NCI-H226 (cell line): ENCODE measurements at regions not wholly inside any gene's neighbourhood (a gene's known extent, or its start where the extent isn't known, plus 50 kb on each side); places are given as distances from the start of the nearest gene placed in this dataset.
"Not testable (repeated sequence)": the region's sequence is repeated elsewhere in the genome, so short reads cannot be mapped to it uniquely, and the experiment has no call there.

Source experiments
- DNase-seq: peaks from one replicate; pipeline ENCODE4 v3.0.0-alpha.2; 2015

DNA sequence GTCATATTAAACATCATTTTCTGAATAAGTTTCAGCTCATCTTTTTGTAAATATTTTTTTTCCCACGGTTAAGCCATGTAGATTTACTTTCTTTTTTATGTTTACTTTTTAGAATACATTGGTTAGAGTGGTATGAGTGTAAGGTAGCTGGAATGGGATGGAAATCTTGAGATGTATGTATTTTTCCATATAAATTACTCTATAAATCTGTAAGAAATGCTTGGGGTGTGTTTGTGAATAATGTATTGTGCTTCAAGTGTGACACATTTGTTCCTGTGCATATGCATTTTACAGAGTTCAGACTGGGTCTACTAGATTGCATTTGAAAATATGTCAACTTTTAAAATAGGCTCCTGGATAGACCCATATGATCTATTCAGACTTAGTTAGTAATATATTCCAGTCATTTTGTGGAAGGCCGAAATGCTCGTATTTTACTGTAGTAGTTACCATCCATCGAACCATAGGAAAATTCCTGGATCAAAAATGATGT is 756.8 kb downstream of the RAPGEF2 start:
- no peak for DNase-seq

DNA sequence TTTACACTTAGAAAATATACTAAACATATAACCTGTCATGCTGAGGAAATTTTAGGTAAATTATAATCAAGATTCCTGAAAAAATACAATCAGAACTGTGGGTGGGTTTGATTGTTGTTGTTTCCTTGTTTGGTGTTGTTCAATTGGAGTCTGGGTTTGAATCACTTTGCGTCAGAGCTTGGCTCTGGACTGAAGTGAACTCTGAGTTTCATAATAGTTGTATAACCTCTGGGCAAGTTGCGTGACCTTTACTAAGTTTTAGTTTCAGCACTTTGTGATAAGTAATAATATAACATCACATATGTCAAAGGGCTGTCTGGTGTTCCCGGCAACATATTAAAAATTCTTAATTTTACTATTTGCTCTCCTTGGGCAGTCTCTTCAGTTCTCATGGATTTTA is 758.1 kb downstream of the RAPGEF2 start:
- no peak for DNase-seq

DNA sequence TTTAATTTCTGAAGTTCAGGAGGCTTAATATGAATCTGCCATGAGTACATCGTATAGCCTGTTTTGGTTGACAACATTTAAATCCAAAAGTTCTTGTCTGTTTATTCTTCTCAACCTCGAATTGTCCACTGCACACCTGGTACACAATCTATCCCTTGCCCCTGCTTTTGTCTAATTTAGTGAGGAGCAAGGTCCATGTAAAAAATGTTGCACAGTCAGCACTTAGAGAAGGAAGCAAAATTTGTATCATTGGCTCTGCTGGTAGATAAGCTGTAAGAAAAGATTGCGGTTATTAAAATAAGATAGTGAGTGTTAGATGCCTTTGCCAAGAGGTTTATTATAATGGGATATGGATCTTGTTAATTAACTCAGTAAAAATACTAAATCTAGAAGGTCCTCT is 761.5 kb downstream of the RAPGEF2 start:
- DNase-seq = no peak

DNA sequence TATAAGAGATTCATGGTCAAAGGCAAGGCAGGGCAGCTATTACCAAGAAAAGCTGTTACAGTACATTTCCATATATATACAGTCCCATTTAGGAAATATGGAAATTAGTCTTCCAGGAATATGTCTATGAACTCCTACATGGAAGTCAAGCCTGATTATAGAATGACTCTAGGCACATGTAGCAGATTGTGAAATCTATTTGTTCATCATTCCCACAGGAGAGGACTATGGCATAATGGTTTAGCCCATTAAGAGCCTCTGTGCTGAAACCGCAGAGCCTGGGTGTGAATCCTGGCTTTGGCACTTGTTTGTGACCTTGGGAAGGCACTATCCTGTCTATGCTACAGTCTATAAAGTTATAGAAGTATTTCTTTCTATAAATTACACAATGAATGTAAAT is 764.8 kb downstream of the RAPGEF2 start:
- DNase-seq = no peak

DNA sequence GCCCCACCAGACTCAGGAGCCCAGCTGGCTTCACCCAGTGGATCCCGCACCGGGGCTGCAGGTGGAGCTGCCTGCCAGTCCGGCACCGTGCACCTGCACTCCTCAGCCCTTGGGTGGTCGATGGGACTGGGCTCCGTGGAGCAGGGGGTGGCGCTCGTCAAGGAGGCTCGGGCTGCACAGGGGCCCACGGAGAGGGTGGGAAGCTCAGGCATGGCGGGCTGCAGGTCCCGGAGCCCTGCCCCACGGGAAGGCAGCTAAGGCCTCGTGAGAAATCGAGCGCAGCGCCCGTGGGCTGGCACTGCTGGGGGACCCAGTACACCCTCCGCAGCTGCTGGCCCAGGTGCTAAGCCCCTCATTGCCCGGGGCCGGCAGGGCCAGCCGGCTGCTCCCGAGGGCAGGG is 766.1 kb downstream of the RAPGEF2 start:
- DNase-seq = not testable (repeated sequence)

DNA sequence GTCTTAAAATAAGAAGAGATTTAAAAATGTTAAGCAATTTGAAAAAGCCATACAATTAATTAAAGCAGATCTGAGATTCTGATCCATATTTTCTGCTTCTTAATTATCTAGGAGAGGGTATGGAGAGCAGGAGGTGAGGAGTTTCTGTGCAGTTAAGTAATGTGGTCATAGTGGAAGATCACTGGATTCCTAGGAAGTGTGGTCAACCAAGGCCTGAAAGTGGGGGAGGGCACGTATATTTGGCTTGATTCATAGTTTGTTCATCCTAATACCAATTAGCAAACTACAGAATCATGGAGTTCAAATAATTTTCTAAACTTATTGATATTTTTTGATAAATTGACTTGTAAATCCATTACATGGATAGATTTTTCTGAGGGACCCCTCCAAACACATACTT is 768.3 kb downstream of the RAPGEF2 start:
- no peak for DNase-seq

DNA sequence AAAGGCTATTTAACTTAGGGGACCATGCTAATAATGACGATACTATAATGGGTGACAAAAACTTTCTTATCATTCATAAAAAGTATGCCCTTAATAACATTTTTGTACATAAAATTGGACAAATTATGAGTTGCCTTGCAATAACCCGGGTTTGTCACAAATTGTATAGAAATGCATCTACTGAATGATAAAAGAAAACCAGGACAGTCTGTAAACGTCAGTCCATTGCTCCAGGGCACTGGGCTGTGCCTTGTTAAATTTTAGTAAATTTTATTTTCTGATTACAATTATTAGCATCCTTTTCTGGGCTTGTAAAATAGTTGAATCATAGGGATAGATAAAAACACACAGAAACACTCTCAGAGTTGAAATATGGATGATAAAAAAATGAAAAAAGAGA is 778.3 kb downstream of the RAPGEF2 start:
- DNase-seq = no peak

DNA sequence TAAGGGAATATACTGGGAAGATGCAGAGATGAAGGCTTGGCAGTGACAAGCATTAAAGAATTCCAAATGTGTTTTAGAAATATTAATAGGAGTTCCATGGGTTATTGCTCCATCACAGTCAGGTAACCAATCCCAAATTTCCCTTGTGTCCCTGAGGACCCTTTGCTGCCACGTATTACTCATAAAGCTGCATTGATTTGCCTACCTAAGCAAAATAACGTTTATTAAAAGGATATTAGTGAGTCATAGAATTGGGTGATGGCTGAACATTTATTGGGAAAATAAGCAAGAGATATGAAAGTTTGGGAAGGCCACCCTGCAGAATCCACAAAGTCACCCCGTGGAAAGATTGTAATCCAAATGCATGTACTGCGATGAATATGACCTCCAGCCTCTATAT is 782.1 kb downstream of the RAPGEF2 start:
- no peak for DNase-seq

DNA sequence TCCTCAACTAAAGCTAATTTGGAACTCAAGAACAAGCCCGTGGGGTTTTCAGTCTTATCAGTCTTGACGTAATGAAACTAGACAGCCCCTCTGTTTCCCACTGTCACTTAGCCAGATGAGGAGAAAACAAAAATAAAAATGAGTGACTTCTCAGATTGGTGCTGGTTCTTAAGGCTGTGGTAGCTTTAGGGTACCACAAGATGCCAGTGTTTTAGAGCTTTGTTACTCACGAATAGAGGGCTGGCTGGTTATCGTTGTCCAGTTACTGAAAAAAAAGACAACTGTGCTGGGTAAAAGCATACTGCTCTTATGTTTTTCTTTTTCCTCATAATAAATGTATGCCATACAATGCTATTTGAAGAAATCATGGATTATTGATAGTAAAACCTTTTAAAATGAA is 796.7 kb downstream of the RAPGEF2 start:
- DNase-seq = no peak

DNA sequence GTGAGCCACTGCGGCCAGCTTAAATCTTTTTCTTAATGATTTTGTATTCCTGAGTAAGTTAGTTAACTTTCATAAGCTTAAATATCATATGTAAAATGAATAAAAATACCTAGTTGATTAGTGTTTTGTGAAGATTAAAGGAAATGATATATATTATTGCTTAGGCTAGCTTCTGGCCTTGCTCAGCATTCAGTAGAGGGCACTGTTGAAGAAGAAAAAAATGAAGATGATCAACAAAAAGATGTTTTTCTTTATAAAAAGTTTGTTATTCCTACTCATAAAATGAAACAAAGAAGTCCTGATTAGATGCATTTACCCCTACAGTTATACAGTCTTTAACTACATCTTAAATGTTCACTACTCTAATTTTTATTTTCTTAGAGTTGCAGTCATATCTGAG is 797.7 kb downstream of the RAPGEF2 start:
- DNase-seq = no peak

DNA sequence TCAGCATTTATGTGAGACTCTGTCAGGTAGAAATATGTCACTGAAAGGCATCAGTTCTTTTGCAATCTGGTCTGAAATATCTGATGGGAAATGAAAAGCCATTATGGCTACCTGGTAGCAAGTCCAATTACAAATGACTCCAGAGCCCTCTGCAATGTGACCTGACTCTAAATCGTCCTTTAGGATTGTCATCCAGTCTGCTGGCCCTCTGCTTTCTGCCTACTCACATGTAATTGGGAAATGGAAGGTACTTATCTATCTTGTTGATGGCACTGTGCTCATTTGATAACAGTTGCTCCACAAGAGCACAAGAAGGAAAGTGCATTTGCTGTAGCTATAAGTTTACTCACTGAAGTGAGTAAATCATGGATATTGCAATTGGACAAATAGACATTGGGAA is 799.8 kb downstream of the RAPGEF2 start:
- DNase-seq = no peak

DNA sequence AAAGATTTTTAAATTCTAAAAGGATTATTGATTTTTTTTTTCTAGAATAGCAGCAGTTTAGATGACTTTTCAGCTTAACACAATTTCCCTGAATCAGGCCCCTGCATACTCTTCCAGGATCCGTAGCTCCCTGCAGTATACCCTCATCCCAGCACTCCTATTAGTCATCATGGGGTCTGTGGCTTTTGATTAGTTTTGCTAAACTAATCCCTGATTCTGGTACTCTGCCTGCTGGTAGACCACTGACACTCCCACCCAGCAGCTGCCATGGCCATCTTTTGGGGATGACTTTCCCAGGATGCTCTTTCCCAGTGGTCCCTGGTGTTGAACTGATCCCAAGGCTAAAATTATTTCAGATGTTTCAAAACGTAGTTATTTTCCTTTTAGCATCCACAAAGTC is 802.0 kb downstream of the RAPGEF2 start:
- DNase-seq = no peak

DNA sequence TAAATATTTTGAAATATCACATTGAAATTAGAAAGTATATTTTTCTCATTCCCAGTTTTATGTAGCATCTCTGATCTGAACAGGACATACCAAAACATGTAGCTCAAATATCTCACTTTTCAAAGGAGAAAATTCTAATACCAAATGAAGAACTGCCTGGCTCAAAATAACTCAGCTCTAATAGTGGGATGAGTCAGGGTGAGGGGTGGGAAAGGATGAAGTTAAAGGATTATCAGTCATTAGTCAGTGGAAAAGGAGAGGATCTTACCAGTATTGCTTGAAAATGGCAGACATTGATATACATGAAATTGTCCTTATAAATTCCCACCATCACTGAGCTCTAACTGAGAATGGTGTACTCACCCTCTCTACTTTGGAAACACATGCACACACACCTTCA is 803.2 kb downstream of the RAPGEF2 start:
- no peak for DNase-seq

DNA sequence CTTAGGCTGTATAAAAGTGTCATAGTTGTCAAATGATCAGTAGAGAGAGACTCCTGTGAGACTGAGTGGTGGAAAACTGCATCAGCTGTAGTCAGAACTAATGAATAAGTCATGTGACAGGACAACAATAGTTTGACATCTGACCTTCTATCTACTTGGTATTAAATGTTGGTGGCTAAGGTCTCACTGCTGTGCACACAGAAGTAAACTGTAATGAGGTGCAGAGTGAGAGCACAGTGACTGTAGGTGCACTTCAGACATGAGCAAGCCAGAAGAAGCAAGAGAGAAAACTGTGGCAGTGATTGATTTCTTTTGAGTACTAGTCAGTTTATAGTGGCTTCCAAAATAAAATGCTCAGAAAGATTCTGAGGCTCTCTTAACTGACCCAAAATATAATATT is 803.6 kb downstream of the RAPGEF2 start:
- no peak for DNase-seq

DNA sequence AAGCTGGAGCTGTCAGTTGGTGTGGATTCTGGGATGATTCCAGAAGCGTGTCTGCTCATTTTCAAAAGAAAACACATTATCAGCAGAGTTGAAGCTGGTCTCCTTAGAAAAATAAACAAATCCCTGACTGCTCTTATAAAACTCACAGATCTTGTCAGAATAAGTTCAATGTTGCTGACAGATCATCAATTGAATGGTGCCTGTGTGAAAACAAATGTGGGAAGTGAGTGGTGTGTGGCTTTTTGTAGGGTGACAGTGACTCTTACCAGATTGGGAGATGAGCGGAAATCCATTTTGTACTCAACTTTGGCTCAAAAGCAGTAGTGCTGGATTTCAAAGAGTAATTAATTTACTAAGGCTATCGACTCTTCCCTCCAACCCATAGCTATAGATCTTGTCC is 807.8 kb downstream of the RAPGEF2 start:
- no peak for DNase-seq

DNA sequence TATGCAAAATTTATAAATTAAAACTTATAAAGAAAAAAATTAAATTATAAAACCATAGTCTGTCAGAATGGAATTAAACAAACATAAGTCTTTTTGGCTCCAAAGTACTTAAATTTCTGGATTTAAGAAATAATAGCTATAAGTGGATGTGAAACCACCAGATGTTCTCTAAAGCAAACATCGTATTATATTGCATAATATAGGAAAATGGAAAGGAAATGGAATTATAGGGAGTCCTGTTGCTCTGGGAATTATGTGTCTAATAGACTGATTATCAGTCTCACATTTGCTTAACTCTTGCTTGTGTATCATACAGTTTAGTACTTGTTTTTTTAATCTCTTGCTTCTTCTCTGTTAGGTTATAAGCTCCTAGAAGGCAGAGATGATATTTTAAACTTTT is 819.2 kb downstream of the RAPGEF2 start:
- no peak for DNase-seq

DNA sequence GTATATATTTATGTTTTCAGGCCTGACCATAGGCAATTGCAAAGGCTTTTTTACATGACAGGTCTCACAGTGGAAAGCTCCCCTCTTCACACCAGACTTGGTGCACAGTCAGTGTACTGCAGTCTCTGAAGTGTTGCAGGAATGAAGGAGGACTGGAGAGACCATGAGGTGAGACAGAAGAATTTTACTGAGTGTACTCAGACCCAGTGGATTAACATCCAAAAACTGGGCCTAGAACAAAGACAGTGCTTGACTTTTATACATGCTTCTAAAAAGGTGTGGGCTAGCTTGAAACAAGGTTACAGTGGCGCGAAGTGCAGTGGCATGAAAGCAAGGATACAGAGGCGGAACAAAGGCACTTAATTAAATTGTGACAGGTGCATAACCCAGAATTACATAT is 822.9 kb downstream of the RAPGEF2 start:
- no peak for DNase-seq

DNA sequence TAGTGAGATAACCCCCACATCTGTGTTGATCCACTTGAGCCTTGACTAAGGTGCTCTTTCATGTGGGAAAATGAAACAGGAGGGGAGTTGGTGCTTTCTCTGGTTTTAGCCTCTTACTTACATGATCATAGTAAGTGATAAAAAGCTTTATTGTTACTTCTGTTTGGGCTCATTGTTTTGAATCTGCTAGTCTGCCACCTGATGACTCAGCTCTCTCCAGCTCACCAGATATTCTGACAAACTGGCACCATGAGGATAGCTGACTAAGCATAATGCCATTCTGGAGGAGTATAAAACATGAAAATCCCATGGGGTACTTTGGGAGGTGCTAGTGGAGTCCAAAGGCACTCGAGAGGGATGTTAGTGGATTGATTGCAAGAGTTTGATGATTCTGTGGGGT is 824.0 kb downstream of the RAPGEF2 start:
- no peak for DNase-seq

DNA sequence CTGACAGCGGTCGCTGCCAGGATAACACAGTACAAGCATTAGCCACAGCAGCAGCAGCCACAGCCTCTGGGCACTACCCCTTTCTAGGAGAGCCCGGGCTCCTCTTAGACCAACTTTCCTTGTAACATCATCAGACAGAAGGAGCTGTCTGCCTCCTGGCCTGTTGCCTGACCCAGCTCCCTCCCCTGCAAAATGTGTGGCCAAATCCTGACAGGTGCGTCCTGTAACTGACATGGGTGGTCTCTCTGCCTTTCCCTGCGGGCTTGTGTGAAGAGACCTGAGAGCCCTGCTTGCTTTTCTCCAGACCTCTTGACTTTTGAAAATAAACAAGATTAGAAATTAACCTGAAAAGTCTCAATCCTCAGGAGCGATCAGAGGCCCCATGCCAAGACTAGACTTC is 824.9 kb downstream of the RAPGEF2 start:
- no peak for DNase-seq

DNA sequence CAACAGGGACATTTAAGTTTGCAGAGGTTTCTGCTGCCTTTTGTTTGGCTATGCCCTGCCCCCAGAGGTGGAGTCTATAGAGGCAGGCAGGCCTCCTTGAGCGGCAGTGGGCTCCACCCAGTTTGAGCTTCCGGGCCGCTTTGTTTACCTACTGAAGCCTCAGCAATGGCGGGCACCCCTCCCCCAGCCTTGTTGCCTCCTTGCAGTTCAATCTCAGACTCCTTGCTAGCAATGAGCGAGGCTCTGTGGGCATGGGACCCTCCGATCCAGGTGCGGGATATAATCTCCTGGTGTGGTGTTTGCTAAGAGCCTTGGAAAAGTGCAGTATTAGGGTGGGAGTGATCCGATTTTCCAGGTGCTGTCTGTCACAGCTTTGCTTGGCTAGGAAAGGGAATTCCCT is 831.7 kb downstream of the RAPGEF2 start:
- DNase-seq = not testable (repeated sequence)

DNA sequence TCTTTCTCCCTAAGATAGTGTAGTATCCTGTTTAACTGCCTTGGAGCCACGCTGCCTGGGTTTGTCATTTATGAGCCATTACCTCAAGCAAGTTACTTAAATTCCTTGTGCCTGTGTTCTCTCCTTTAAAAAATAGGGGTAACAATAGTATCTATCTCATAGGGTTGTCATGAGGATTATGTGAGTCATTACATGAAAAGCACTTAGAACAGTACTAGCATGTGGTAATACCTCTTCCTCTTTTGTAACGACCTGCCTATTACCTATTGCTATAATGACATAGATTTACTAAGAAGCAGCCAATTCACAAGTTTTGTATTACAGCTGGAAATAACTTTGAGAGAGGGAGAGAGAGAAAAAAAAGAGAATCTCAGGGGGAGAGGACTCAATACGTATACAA is 834.7 kb downstream of the RAPGEF2 start:
- DNase-seq = no peak

DNA sequence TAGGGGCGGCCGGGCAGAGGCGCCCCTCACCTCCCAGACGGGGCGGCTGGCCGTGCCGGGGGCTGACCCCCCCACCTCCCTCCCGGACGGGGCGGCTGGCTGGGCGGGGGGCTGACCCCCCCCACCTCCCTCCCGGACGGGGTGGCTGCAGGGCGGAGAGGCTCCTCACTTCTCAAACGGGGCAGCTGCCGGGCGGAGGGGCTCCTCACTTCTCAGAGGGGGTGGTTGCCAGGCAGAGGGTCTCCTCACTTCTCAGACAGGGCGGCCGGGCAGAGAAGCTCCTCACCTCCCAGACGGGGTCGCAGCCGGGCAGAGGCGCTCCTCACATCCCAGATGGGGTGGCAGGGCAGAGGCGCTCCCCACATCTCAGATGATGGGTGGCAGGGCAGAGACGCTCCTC is 836.8 kb downstream of the RAPGEF2 start:
- DNase-seq = not testable (repeated sequence)

DNA sequence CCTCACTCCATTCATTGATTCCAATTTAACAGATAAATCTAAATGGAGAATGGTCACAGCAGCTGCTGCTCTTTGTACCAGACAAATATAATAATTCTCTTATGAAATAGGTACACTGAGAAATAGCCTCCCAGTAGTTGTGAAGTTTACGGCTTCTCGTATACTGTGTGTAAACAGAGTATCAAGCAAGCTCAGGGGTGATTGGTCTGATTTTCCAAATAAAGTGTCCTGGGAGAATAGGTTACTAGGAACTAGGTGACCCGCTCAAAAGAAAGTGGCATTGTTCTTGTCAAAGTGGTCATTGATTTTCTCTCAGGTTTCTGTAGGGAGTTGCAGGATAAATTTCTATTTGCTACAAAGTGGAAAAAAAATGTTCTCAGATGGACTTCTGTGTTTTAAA is 838.2 kb downstream of the RAPGEF2 start:
- DNase-seq = no peak

DNA sequence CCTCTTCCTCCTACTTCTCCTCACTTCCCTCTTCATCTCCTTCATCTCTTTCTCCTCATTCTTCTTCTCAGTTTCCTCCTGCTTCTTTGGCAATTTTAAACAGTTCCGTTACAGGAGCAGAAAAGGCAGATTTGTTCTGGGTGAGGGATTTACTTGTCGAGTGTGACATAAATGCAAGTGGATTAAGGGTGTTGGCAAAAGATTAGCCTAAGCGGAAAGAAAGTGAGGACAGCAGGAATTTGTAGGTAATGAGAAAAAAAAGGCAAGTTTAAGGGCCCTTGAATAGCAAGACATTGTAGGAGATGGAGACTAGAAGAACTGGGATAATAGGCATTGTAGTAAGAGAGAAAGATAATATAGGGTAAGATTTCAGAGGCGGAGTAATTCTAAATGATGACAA is 841.6 kb downstream of the RAPGEF2 start:
- DNase-seq = no peak

DNA sequence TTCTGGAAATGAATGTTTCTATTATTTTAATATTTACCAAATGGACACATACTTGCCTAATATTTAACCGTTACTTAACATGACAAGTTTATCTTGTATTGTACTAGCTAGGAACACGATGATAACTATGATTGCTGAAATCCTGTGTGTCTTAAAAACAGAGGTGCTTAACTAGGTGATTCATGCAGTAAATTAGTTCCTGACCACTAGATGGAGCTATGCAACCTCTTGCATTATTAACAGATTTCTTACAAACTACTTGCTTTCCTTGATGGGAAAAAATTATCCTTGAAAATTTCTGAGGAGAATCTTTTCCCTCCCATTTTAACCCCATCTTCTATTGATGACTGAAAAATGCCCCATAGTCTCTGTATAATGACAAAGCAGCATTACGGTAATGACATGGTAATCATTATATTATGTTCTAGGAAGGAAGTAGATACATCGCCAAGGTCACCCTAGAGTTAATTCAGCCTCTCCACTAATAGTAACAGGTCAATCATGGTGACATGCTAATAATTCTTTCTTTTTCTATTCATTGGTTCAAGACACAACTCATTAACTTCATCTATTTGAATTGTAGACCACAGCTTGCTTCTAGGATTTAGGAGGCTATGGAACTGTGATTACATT is 844.2 kb downstream of the RAPGEF2 start:
- no peak for DNase-seq

DNA sequence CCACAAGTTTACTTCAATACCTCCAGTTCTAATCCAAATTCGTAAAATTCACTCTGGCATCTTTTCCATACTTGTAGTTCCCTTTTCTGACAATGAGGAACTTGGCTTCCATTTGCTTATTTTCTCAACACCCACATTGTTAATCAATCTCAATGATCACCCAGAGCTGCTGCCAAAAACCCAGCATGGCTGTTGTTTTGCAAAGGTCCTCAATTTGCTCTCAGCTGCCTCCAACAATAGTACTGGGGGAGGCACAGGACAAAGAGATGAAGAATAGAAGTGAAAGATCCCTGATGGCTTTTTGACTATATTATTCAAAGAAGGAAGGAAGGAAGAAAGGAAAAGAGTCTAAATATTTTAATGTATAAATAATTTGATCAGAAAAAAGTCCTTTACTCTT is 847.8 kb downstream of the RAPGEF2 start:
- DNase-seq = no peak
